HFF-Myc (cell line): ENCODE measurements at regions not wholly inside any gene's neighbourhood (a gene's known extent, or its start where the extent isn't known, plus 50 kb on each side); places are given as distances from the start of the nearest gene placed in this dataset.
A peak's percentile ranks its signal among the peaks of the same experiment; 100 is the strongest.

Experiments
- DNase-seq: peaks from one replicate; pipeline ENCODE4 v3.0.0-alpha.2; 2011; ENCODE audit warnings: low read depth; ENCODE audit errors: extremely low read depth
- H3K4me3 ChIP-seq: replicated peaks from 2 replicates; pipeline ENCODE4 v1.5.1; 2011; ENCODE audit warnings: low read depth, mild to moderate bottlenecking, control low read depth, low read length
- CTCF ChIP-seq: IDR thresholded peaks from 2 replicates; pipeline ENCODE4 v1.5.1; 2012; ENCODE audit warnings: mild to moderate bottlenecking, low read depth, low read length, control low read depth; ENCODE audit errors: missing control alignments

- H3K4me3 ChIP-seq, result no peak overlapping the region
- no peak for TF ChIP-seq CTCF
- no peak for DNase-seq
Observed at GRCh38 chr10:31720546-31720945, 208.1 kb downstream of the ARHGAP12 start.

- no peak for TF ChIP-seq CTCF
Observed at GRCh38 chr10:31709476-31709875, 219.2 kb downstream of the ARHGAP12 start.

GRCh38 chr10:31709028-31709427 lies 219.6 kb downstream of the ARHGAP12 start:
- H3K4me3 ChIP-seq, result no peak overlapping the region
- DNase-seq, result no peak
- TF ChIP-seq CTCF, result no peak

More at GRCh38 chr10:31709476-31709875, 219.2 kb downstream of the ARHGAP12 start:
- no peak for DNase-seq
- no peak overlapping the region for H3K4me3 ChIP-seq

- TF ChIP-seq CTCF, result no peak
- H3K4me3 ChIP-seq, result no peak overlapping the region
- DNase-seq, result no peak
Observed at GRCh38 chr10:31708474-31708873, 220.2 kb downstream of the ARHGAP12 start.

GRCh38 chr10:31708046-31708445 lies 220.6 kb downstream of the ARHGAP12 start:
- no peak overlapping the region for H3K4me3 ChIP-seq
- no peak for TF ChIP-seq CTCF
- DNase-seq, result no peak

- no peak for TF ChIP-seq CTCF
- H3K4me3 ChIP-seq, result no peak overlapping the region
Observed at GRCh38 chr10:31707093-31708039, 221.3 kb downstream of the ARHGAP12 start.

More at GRCh38 chr10:31707093-31708039, 221.3 kb downstream of the ARHGAP12 start:
- DNase-seq, result peak; percentile 73
